ENCODE measurements at regions not wholly inside any gene's neighbourhood (a gene's known extent, or its start where the extent isn't known, plus 50 kb on each side); places are given as distances from the start of the nearest gene placed in this dataset.
A peak's percentile ranks its signal among the peaks of the same experiment; 100 is the strongest.

- no peak for TF ChIP-seq POLR2AphosphoS5 (IDR thresholded peaks at IDR 0.05)
- no peak for TF ChIP-seq POLR2A (IDR thresholded peaks at IDR 0.05)
- TF ChIP-seq CTCF (IDR thresholded peaks at IDR 0.05), result no peak
These were observed 281.5 kb upstream of the PRKD1 start for GRCh38 chr14:30209136-30209535.

GRCh38 chr14:30210630-30211029 is 283.0 kb upstream of the PRKD1 start:
- Histone ChIP-seq H3K36me3 (no peaks in the 10 kb centered on the region), H3K27ac (no peak overlapping the region), H3K9me3 (no peaks in the 10 kb centered on the region), H3K27me3 (no peaks in the 10 kb centered on the region), H3K4me3 (no peak overlapping the region), H3K4me1 (no peaks in the 10 kb centered on the region)
- DNase-seq (ENCODE audit: low spot score in 2 of 2), result no peak
- TF ChIP-seq POLR2A (IDR thresholded peaks at IDR 0.05) (no peak), CTCF (IDR thresholded peaks at IDR 0.05) (no peak), POLR2AphosphoS5 (IDR thresholded peaks at IDR 0.05) (no peak)
- intact Hi-C loops (cut with DNase I; ENCODE audit: low total_unique reads), result no loop called here

More at GRCh38 chr14:30209136-30209535, 281.5 kb upstream of the PRKD1 start:
- DNase-seq (ENCODE audit: low spot score in 2 of 2), result no peak
- H3K27me3 ChIP-seq, result no peaks in the 10 kb centered on the region
- H3K36me3 ChIP-seq, result no peaks in the 10 kb centered on the region
- no peaks in the 10 kb centered on the region for H3K4me1 ChIP-seq
- H3K4me3 ChIP-seq, result no peak overlapping the region
- intact Hi-C loops (cut with DNase I; ENCODE audit: low total_unique reads), result no loop called here
- H3K9me3 ChIP-seq, result no peaks in the 10 kb centered on the region
- no peak overlapping the region for H3K27ac ChIP-seq

- Histone ChIP-seq H3K27ac (no peak overlapping the region), H3K36me3 (no peaks in the 10 kb centered on the region), H3K4me1 (no peaks in the 10 kb centered on the region), H3K9me3 (no peaks in the 10 kb centered on the region), H3K27me3 (no peaks in the 10 kb centered on the region), H3K4me3 (no peak overlapping the region)
- intact Hi-C loops (cut with DNase I; ENCODE audit: low total_unique reads), result no loop called here
- no peak for TF ChIP-seq CTCF (IDR thresholded peaks at IDR 0.05)
- DNase-seq (ENCODE audit: low spot score in 2 of 2), result no peak
These were observed 283.7 kb upstream of the PRKD1 start for GRCh38 chr14:30211326-30211725.

- Histone ChIP-seq H3K27ac (no peak overlapping the region), H3K9me3 (no peaks in the 10 kb centered on the region), H3K4me3 (no peak overlapping the region), H3K4me1 (no peaks in the 10 kb centered on the region), H3K27me3 (no peaks in the 10 kb centered on the region), H3K36me3 (no peaks in the 10 kb centered on the region)
- DNase-seq (ENCODE audit: low spot score in 2 of 2), result no peak
- no peak for TF ChIP-seq POLR2A (IDR thresholded peaks at IDR 0.05)
- no peak for TF ChIP-seq CTCF (IDR thresholded peaks at IDR 0.05)
- no peak for TF ChIP-seq POLR2AphosphoS5 (IDR thresholded peaks at IDR 0.05)
- intact Hi-C loops (cut with DNase I; ENCODE audit: low total_unique reads), result no loop called here
These were observed 286.4 kb upstream of the PRKD1 start for GRCh38 chr14:30214014-30214413.

GRCh38 chr14:30214461-30215090 is 286.9 kb upstream of the PRKD1 start:
- Histone ChIP-seq H3K4me3 (no peak overlapping the region), H3K27me3 (no peaks in the 10 kb centered on the region), H3K36me3 (no peaks in the 10 kb centered on the region), H3K9me3 (no peaks in the 10 kb centered on the region), H3K4me1 (no peaks in the 10 kb centered on the region), H3K27ac (peak overlapping the region in 1 of 2 donors; percentile 7)
- peak in 1 of 2 donors; percentile 21 for DNase-seq (ENCODE audit: low spot score in 2 of 2)
- intact Hi-C loops (cut with DNase I; ENCODE audit: low total_unique reads), result no loop called here
- TF ChIP-seq POLR2AphosphoS5 (IDR thresholded peaks at IDR 0.05) (no peak), CTCF (IDR thresholded peaks at IDR 0.05) (peak in 2 of 3 donors; percentile 54 to 66)

Measured in breast epithelium (tissue), 4 donors.